GM23248 (cell line): ENCODE measurements at regions not wholly inside any gene's neighbourhood (a gene's known extent, or its start where the extent isn't known, plus 50 kb on each side); places are given as distances from the start of the nearest gene placed in this dataset.

Experiments used
- EZH2 ChIP-seq: fragments of 200-600 bp; sonication (generic); IDR thresholded peaks from 2 replicates; pipeline ENCODE4 v1.6.1; 2018; ENCODE audit warnings: antibody characterized with exemption, mild to moderate bottlenecking; ENCODE audit not compliant: insufficient read depth, poor library complexity, severe bottlenecking
- EZH2phosphoT487 ChIP-seq: fragments of 200-600 bp; sonication (generic); IDR thresholded peaks from 2 replicates; pipeline ENCODE4 v1.6.1; 2018; ENCODE audit warnings: antibody characterized with exemption, moderate library complexity, mild to moderate bottlenecking, low read depth; ENCODE audit not compliant: insufficient read depth

- TF ChIP-seq EZH2: no peak
- TF ChIP-seq EZH2phosphoT487: no peak
Measured at GRCh38 chr9:120256146-120256545, 323.8 kb downstream of the CDK5RAP2 start.
